ENCODE measurements at regions not wholly inside any gene's neighbourhood (a gene's known extent, or its start where the extent isn't known, plus 50 kb on each side); places are given as distances from the start of the nearest gene placed in this dataset.

- H3K36me3 Mint-ChIP-seq (ENCODE audit: low read depth) = peaks cover 4% of the 10 kb centered on the region
- no peak overlapping the region for H3K4me3 Mint-ChIP-seq
- peaks cover under 1% of the 10 kb centered on the region for H3K4me1 Mint-ChIP-seq
- peaks cover 10% of the 10 kb centered on the region for H3K27me3 Mint-ChIP-seq (ENCODE audit: low read depth, poor library complexity)
- no peak overlapping the region for H3K27ac Mint-ChIP-seq
- DNase-seq = no peak
- H3K9me3 Mint-ChIP-seq = peaks cover 59% of the 10 kb centered on the region
- TF ChIP-seq CTCF (IDR thresholded peaks at IDR 0.05) = no peak
Measured at GRCh38 chr2:575030-575726, 102.0 kb downstream of the TMEM18 start.

- H3K36me3 Mint-ChIP-seq (ENCODE audit: low read depth) = peaks cover 4% of the 10 kb centered on the region
- peaks cover 64% of the 10 kb centered on the region for H3K9me3 Mint-ChIP-seq
- H3K4me1 Mint-ChIP-seq = no peaks in the 10 kb centered on the region
- H3K4me3 Mint-ChIP-seq = no peak overlapping the region
- TF ChIP-seq CTCF (IDR thresholded peaks at IDR 0.05) = no peak
- no peak for DNase-seq
- H3K27ac Mint-ChIP-seq = no peak overlapping the region
- peaks cover 10% of the 10 kb centered on the region for H3K27me3 Mint-ChIP-seq (ENCODE audit: low read depth, poor library complexity)
Measured at GRCh38 chr2:573805-574392, 103.3 kb downstream of the TMEM18 start.

GRCh38 chr2:573025-573424, 104.2 kb downstream of the TMEM18 start:
- Mint-ChIP-seq H3K4me1 (peaks cover 7% of the 10 kb centered on the region), H3K36me3 (ENCODE audit: low read depth) (peaks cover 4% of the 10 kb centered on the region), H3K9me3 (peaks cover 64% of the 10 kb centered on the region), H3K27ac (no peak overlapping the region), H3K4me3 (no peak overlapping the region), H3K27me3 (ENCODE audit: low read depth, poor library complexity) (peaks cover 14% of the 10 kb centered on the region)
- DNase-seq = no peak
- no peak for TF ChIP-seq CTCF (IDR thresholded peaks at IDR 0.05)

GRCh38 chr2:569681-570080, 107.5 kb downstream of the TMEM18 start:
- DNase-seq = no peak
- Mint-ChIP-seq H3K27me3 (ENCODE audit: low read depth, poor library complexity) (peaks cover 14% of the 10 kb centered on the region), H3K27ac (no peak overlapping the region), H3K36me3 (ENCODE audit: low read depth) (no peaks in the 10 kb centered on the region), H3K4me3 (no peak overlapping the region), H3K9me3 (peaks cover 35% of the 10 kb centered on the region), H3K4me1 (peaks cover 23% of the 10 kb centered on the region)
- TF ChIP-seq CTCF (IDR thresholded peaks at IDR 0.05) = no peak

- peaks cover 30% of the 10 kb centered on the region for H3K9me3 Mint-ChIP-seq
- no peak overlapping the region for H3K4me3 Mint-ChIP-seq
- H3K4me1 Mint-ChIP-seq = peaks cover 23% of the 10 kb centered on the region
- TF ChIP-seq CTCF (IDR thresholded peaks at IDR 0.05) = no peak
- H3K36me3 Mint-ChIP-seq (ENCODE audit: low read depth) = no peaks in the 10 kb centered on the region
- peaks cover 14% of the 10 kb centered on the region for H3K27me3 Mint-ChIP-seq (ENCODE audit: low read depth, poor library complexity)
- no peak for DNase-seq
- peak overlapping the region; percentile 47 for H3K27ac Mint-ChIP-seq
Measured at GRCh38 chr2:568639-569235, 108.5 kb downstream of the TMEM18 start.

All from nephron progenitor cell (in vitro differentiated cells).